HepG2 (cell line): ENCODE measurements at regions not wholly inside any gene's neighbourhood (a gene's known extent, or its start where the extent isn't known, plus 50 kb on each side); places are given as distances from the start of the nearest gene placed in this dataset.

Source experiments
- ATAC-seq: fragments of 200-7000 bp; cut with Tn5 transposase; 3 replicates; pipeline ENCODE4 v1.9.1; 2020; ENCODE audit warnings: mild to moderate bottlenecking, moderate library complexity
- BruUV-seq: library from RNA; stranded (reverse); fragments of 400-500 nt; replicated peaks from 2 replicates; lab custom pipeline; 2021; lab: Mats Ljungman, UMichigan
- CTCF ChIA-PET: fragments of 300-600 bp; formaldehyde crosslinking; extraction: SDS; loops from one replicate; lab custom pipeline; 2021; ENCODE audit warnings: low total read pairs, inconsistent platforms, low intra/inter-chr PET ratio; lab: Yijun Ruan, JAX
- POLR2A ChIA-PET: fragments of 350-600 bp; sonication (Branson Sonifier 250); formaldehyde crosslinking; loops from one replicate; lab custom pipeline; 2020; ENCODE audit warnings: antibody characterized with exemption, inconsistent platforms; lab: Yijun Ruan, JAX
- DNase-seq: peaks from one replicate; pipeline ENCODE4 v3.0.0-alpha.2; 2015; ENCODE audit warnings: low spot score
- FAIRE-seq: peaks from 3 replicates; lab custom pipeline; 2011; peaks lifted over from hg19 to GRCh38; lab: Jason Lieb, UNC
- H2AFZ ChIP-seq: one replicate; pipeline ENCODE4 v1.6.1; 2011; ENCODE audit warnings: low read length, inconsistent platforms
- H3K27ac ChIP-seq: fragments of 300-600 bp; 3 replicates; pipeline ENCODE4 v1.8.0; 2011; ENCODE audit warnings: mixed run types, mild to moderate bottlenecking, mixed read lengths, low read length, inconsistent platforms; ENCODE audit not compliant: insufficient read depth; ENCODE audit errors: extremely low read length
- H3K27me3 ChIP-seq, 2 experiments: fragments of 200-600 bp in 1 of 2; 2 replicates in 1 of 2; 3 replicates in 1 of 2; pipeline versions ENCODE4 v1.6.0 to v1.8.0; 2011; ENCODE audit warnings: low read length in 2 of 2, mild to moderate bottlenecking in 2 of 2, moderate library complexity in 2 of 2, inconsistent platforms in 1 of 2; ENCODE audit not compliant: insufficient read depth in 2 of 2, control insufficient read depth in 1 of 2
- H3K36me3 ChIP-seq, 2 experiments: fragments of 200-600 bp in 1 of 2; replicated peaks in 1 of 2; 2 replicates in 1 of 2; 3 replicates in 1 of 2; pipeline versions ENCODE4 v1.5.1 to v1.8.0; 2011; ENCODE audit warnings: low read length in 2 of 2, inconsistent platforms in 1 of 2; ENCODE audit not compliant: insufficient read depth in 2 of 2, control insufficient read depth in 1 of 2
- H3K4me1 ChIP-seq: 2 replicates; pipeline ENCODE4 v1.5.1; 2012; ENCODE audit warnings: low read length, inconsistent platforms; ENCODE audit not compliant: insufficient read depth
- H3K4me2 ChIP-seq: 2 replicates; pipeline ENCODE4 v1.6.0; 2011; ENCODE audit warnings: low read depth, low read length, inconsistent platforms
- H3K4me3 ChIP-seq, 3 experiments: fragments of 200-600 bp in 1 of 3; sonication (generic), shearing (Covaris generic) in 1 of 3; replicated peaks in 1 of 3; 2 replicates each; pipeline ENCODE4 v1.5.1; 2011 to 2016; ENCODE audit warnings: low read length in 3 of 3, inconsistent platforms in 2 of 3, low read depth in 2 of 3, mild to moderate bottlenecking in 2 of 3, control low read depth in 1 of 3, mixed read lengths in 1 of 3; ENCODE audit not compliant: insufficient read depth in 1 of 3
- H3K79me2 ChIP-seq: one replicate; pipeline ENCODE4 v1.6.1; 2011; ENCODE audit warnings: low read length, inconsistent platforms; ENCODE audit not compliant: insufficient read depth
- H3K9ac ChIP-seq: 2 replicates; pipeline ENCODE4 v1.6.0; 2011; ENCODE audit warnings: mild to moderate bottlenecking, low read depth, low read length, inconsistent platforms; ENCODE audit not compliant: insufficient read depth
- H3K9me3 ChIP-seq: 2 replicates; pipeline ENCODE4 v1.5.1; 2012; ENCODE audit warnings: mild to moderate bottlenecking, low read length
- H4K20me1 ChIP-seq: 2 replicates; pipeline ENCODE4 v1.6.0; 2011; ENCODE audit warnings: inconsistent platforms, mild to moderate bottlenecking, low read length, moderate library complexity; ENCODE audit not compliant: insufficient read depth
- AFF4 ChIP-seq: sonication (generic); formaldehyde crosslinking; IDR thresholded peaks from 2 replicates; pipeline ENCODE4 v1.4.0; 2020; ENCODE audit warnings: missing genetic modification reagents
- EZH2 ChIP-seq: conservative IDR thresholded peaks from 2 replicates; pipeline ENCODE4 v1.6.1; 2012; ENCODE audit warnings: mild to moderate bottlenecking, low read depth, low read length, moderate library complexity
- KAT2B ChIP-seq: fragments of 150-350 bp; IDR thresholded peaks from 2 replicates; pipeline ENCODE4 v1.6.1; 2014; ENCODE audit warnings: low read depth, low read length, borderline replicate concordance
- RBAK ChIP-seq: sonication (generic); formaldehyde crosslinking; IDR thresholded peaks from 2 replicates; pipeline ENCODE4 v1.5.1; 2020; ENCODE audit warnings: mild to moderate bottlenecking, missing genetic modification reagents
- RCOR2 ChIP-seq: IDR thresholded peaks from 2 replicates; pipeline ENCODE4 v1.6.1; 2016; ENCODE audit warnings: missing biosample characterization, missing genetic modification reagents
- RFXANK ChIP-seq: IDR thresholded peaks from 2 replicates; pipeline ENCODE4 v1.6.1; 2016
- TP53 ChIP-seq: sonication (generic); formaldehyde crosslinking; conservative IDR thresholded peaks from 2 replicates; pipeline ENCODE4 v1.4.0; 2020; ENCODE audit warnings: missing genetic modification reagents
- TRIM22 ChIP-seq: fragments of 450-650 bp; IDR thresholded peaks from 2 replicates; pipeline ENCODE4 v1.6.1; 2017
- WGBS: methylation state at CpG from one replicate; pipeline ENCODE4 v1.1.6; 2017; ENCODE audit warnings: low lambda C conversion rate; 5-methylcytosine and 5-hydroxymethylcytosine counted together
- in situ Hi-C: cut with HindIII; loops from 2 replicates; pipeline ENCODE4 v1.10.0; 2017; ENCODE audit warnings: low pct_unique_long_range_greater_than_20kb; ENCODE audit not compliant: extremely low pct_ligation_motif_present
- intact Hi-C: fragments of 100-400 bp; cut with micrococcal nuclease; formaldehyde crosslinking; loops from one replicate; pipeline ENCODE4 v1.10.0; 2022; ENCODE audit not compliant: unreplicated experiment

GRCh38 chr6:6752129-6752528 lies 163.6 kb downstream of the LY86 start:
- H3K4me1 ChIP-seq: peaks cover 34% of the 10 kb centered on the region
- CTCF ChIA-PET: no interaction called here

More at GRCh38 chr6:6752129-6752528, 163.6 kb downstream of the LY86 start:
- Histone ChIP-seq H4K20me1 (no peaks in the 10 kb centered on the region), H2AFZ (no peak overlapping the region), H3K27me3 (peaks cover 2 to 15% of the 10 kb centered on the region in 2 experiments; a peak in 3 of 5 replicates), H3K4me3 (no peak overlapping the region), H3K9ac (no peak overlapping the region), H3K27ac (no peak overlapping the region), H3K79me2 (no peaks in the 10 kb centered on the region), H3K4me2 (no peak overlapping the region), H3K36me3 (no peaks in the 10 kb centered on the region), H3K9me3 (no peaks in the 10 kb centered on the region)
- BruUV-seq: no TSS peak
- 55% methylated on average over 4 of the region's 4 CpGs for WGBS
- TF ChIP-seq RCOR2 (no peak), KAT2B (no peak), TP53 (CRISPR knock-in tag) (no peak), TRIM22 (no peak), EZH2 (no peak), RFXANK (CRISPR knock-in tag) (no peak), AFF4 (CRISPR knock-in tag) (no peak), RBAK (CRISPR knock-in tag) (no peak)
- intact Hi-C loops: no loop called here
- no peak for DNase-seq
- POLR2A ChIA-PET: no interaction called here
- FAIRE-seq: no peak
- no peak for ATAC-seq
- in situ Hi-C loops: no loop called here
